Small intestine (tissue), 7 donors: ENCODE measurements at regions not wholly inside any gene's neighbourhood (a gene's known extent, or its start where the extent isn't known, plus 50 kb on each side); places are given as distances from the start of the nearest gene placed in this dataset.
A peak's percentile ranks its signal among the peaks of the same experiment; 100 is the strongest.

Source experiments
- DNase-seq, 2 donors: peaks; one replicate each; pipeline versions ENCODE4 v3.0.0 to v3.0.0-alpha.2; 2013
- FAIRE-seq: peaks from 2 replicates; lab custom pipeline; 2012; peaks lifted over from hg19 to GRCh38; lab: Jason Lieb, UNC
- H3K27ac ChIP-seq, 3 donors: one replicate each; pipeline ENCODE4 v1.5.1; 2013; ENCODE audit warnings: low read length in 2 of 3, mild to moderate bottlenecking in 2 of 3, control low read depth in 1 of 3, inconsistent platforms in 1 of 3, low read depth in 1 of 3, moderate library complexity in 1 of 3
- H3K27me3 ChIP-seq, 3 donors: one replicate each; pipeline ENCODE4 v1.6.1; 2013; ENCODE audit warnings: low read length in 3 of 3, inconsistent platforms in 1 of 3; ENCODE audit not compliant: control insufficient read depth in 3 of 3, insufficient read depth in 3 of 3
- H3K36me3 ChIP-seq, 3 donors: one replicate each; pipeline ENCODE4 v1.6.1; 2013; ENCODE audit warnings: low read length in 3 of 3, inconsistent platforms in 1 of 3, low read depth in 1 of 3, mild to moderate bottlenecking in 1 of 3, moderate library complexity in 1 of 3; ENCODE audit not compliant: control insufficient read depth in 3 of 3, insufficient read depth in 2 of 3
- H3K4me1 ChIP-seq, 3 donors: one replicate each; pipeline ENCODE4 v1.6.1; 2013; ENCODE audit warnings: low read length in 2 of 3, inconsistent platforms in 1 of 3, low read depth in 1 of 3, mild to moderate bottlenecking in 1 of 3, moderate library complexity in 1 of 3; ENCODE audit not compliant: control insufficient read depth in 3 of 3, insufficient read depth in 2 of 3
- H3K4me3 ChIP-seq, 3 donors: one replicate each; pipeline ENCODE4 v1.5.1; 2013; ENCODE audit warnings: low read length in 3 of 3, control low read depth in 1 of 3, inconsistent platforms in 1 of 3, low read depth in 1 of 3, mild to moderate bottlenecking in 1 of 3, moderate library complexity in 1 of 3
- H3K9me3 ChIP-seq, 2 donors: one replicate each; pipeline ENCODE4 v1.6.1; 2013; ENCODE audit warnings: low read depth in 1 of 2, low read length in 1 of 2; ENCODE audit not compliant: control insufficient read depth in 2 of 2, insufficient read depth in 1 of 2
- WGBS, 3 donors: extraction: QIAGEN DNeasy Blood & Tissue Kit; methylation state at CpG; one replicate each; pipeline ENCODE4 v1.1.7; 2013; 5-methylcytosine and 5-hydroxymethylcytosine counted together
- donor health status: healthy with polysubstance abuse.
- donor health status: control.
- donor health status: control.
- donor health status: Bipolar disorder and iron deficiency.
- donor health status: healthy.

DNA sequence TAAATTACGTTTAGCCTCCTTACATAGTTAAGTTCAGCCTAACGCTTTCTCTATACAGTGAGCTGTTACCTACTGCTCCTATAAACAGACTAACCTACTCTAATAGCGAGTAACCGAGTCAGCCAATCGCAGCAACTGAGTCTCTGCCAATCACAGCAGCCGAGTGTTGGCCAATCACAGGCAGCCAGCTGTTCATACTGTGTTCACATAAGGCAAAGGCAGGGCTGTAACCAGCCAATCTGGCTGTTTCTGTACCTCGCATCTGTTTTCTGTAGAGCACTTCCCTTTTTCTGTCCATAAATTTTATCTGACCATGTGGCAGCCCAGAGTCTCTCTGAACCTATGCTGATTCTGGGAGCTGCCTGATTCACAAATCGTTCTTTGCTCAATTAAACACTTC lies 263.9 kb upstream of the JARID2 start:
- no peak for FAIRE-seq

DNA sequence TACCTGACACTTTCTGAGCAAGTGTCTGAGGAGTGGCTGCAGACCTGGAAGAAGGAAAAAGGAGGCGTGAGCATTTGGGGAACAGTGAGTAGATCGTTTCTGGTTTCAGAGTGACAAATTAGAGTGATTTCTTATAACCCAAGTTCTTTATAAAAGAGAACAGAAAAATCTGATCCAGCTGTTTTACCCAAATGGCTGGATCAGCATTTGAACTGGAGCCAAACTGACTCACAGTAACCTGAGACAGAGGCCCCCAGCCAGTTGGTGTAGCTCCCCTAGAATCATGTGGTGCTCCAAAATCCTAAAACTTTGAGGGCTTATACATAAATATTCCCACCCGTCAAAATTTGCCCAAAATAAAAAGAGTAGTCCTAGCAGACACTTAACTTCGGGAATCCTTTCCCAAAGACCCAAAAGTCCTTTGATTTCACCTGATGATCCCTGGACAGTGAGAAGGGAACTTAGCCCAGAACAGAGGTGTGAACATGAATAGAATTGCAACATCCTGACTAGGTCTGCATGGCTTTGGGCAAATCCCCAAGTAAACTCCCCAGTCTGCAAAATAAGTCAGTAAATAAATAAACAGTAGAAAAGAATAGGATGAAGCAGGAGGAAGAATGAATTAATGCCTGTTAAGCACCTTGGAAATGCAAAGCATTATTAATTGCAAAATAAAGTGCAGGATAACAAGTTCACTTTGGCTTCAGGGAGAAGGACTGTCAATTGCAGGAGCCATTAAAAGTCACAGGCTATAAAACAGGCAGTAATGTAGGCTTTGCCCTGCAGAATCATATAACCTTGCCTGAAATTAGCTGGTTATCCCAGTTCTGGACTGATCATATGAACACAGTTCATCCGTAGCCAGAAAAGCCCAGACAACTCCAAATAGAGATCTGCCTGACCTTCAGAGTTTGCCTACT lies 262.0 kb upstream of the JARID2 start:
- Histone ChIP-seq H3K27me3 (peaks cover 0 to 2% (median 0%) of the 10 kb centered on the region in 3 donors), H3K4me1 (peaks cover 3 to 10% (median 4%) of the 10 kb centered on the region in 3 donors), H3K27ac (peak overlapping the region in 2 of 3 donors; percentile 37 to 73), H3K9me3 (no peaks in the 10 kb centered on the region), H3K36me3 (no peaks in the 10 kb centered on the region), H3K4me3 (no peak overlapping the region)
- no peak for DNase-seq
- FAIRE-seq: no peak
- WGBS, 3 donors: 46 to 59% (median 54%) methylated on average over 5 of the region's 5 CpGs

More for the DNA sequence above, 263.9 kb upstream of the JARID2 start:
- Histone ChIP-seq H3K27ac (no peak overlapping the region), H3K36me3 (no peaks in the 10 kb centered on the region), H3K4me1 (peaks cover 3 to 10% (median 4%) of the 10 kb centered on the region in 3 donors), H3K4me3 (no peak overlapping the region), H3K9me3 (no peaks in the 10 kb centered on the region), H3K27me3 (peaks cover 0 to 2% (median 0%) of the 10 kb centered on the region in 3 donors)
- 86 to 95% (median 89%) methylated on average over 8 of the region's 8 CpGs for WGBS, 3 donors
- DNase-seq: no peak

DNA sequence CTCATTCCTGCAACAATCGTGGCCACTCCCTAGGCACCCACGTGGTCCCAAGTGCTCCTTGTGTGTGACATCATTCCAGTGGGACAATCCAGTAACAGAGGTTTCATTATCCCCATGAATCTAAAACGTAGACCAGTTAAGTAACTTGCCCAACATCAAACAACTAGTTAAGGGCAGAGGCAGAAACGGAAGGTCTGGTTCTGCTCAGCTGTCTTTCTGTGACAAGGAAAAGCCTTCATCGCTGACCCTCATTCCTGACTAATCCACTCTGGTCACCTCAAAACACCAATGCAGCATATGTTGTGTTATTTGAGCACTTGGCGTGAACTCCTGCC lies 261.4 kb upstream of the JARID2 start:
- Histone ChIP-seq H3K36me3 (no peaks in the 10 kb centered on the region), H3K4me3 (no peak overlapping the region), H3K27ac (peak overlapping the region; percentile 37 to 73 (median 59)), H3K4me1 (peaks cover 3 to 10% (median 4%) of the 10 kb centered on the region in 3 donors), H3K27me3 (peaks cover 0 to 2% (median 0%) of the 10 kb centered on the region in 3 donors), H3K9me3 (no peaks in the 10 kb centered on the region)
- FAIRE-seq: no peak
- 23 to 34% (median 30%) methylated on average over 6 of the region's 6 CpGs for WGBS, 3 donors
- peak; percentile 90 to 93 for DNase-seq

DNA sequence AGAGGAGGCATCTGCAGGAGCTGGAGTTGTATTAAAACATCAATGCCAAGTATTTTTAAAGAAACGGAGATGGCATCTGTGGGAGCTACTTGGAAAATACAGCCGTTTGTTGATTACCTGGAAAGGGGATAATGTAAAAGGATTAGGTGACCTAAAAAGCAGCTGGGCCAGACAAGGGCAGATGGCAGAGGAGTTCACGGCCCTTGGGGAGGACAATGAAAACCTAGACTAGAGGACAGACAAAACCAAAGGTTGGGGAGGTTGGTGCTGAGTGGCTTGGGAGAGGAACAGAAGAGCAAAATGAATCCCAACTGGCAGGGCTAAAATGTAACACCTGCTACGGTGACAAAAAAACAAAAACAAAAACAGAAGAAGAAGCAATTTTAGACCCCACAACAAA lies 260.5 kb upstream of the JARID2 start:
- WGBS, 3 donors: 81% methylated on average over 4 of the region's 4 CpGs
- peaks cover 3 to 10% (median 4%) of the 10 kb centered on the region in 3 donors for H3K4me1 ChIP-seq
- peak overlapping the region in 1 of 3 donors; percentile 24 for H3K27ac ChIP-seq
- no peaks in the 10 kb centered on the region for H3K9me3 ChIP-seq
- DNase-seq: no peak
- peaks cover 0 to 2% (median 0%) of the 10 kb centered on the region in 3 donors for H3K27me3 ChIP-seq
- no peak for FAIRE-seq
- no peaks in the 10 kb centered on the region for H3K36me3 ChIP-seq
- no peak overlapping the region for H3K4me3 ChIP-seq

DNA sequence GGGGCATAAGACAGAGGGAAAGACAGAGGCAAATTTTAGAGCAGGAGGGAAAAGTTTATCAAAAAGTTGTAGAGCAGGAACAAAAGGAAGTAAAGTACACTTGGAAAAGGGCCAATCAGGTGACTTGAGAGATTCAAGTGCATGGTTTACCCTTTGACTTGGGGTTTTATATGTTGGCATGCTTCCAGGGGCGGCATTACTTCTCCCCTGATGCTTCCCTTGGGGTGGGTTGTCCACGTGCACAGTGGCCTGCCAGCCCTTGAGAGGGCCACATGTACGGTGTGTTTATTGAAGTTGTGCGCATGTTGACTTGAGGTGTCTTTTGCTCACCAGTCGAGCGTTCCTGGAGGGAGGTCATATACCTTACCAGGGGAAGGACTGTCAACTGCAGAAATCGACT lies 259.5 kb upstream of the JARID2 start:
- 29 to 65% (median 35%) methylated on average over 7 of the region's 7 CpGs for WGBS, 3 donors
- no peak for FAIRE-seq
- Histone ChIP-seq H3K27me3 (peaks cover 0 to 2% (median 0%) of the 10 kb centered on the region in 3 donors), H3K4me1 (peaks cover 3 to 10% (median 4%) of the 10 kb centered on the region in 3 donors), H3K4me3 (no peak overlapping the region), H3K27ac (peak overlapping the region in 2 of 3 donors; percentile 49 to 61), H3K9me3 (no peaks in the 10 kb centered on the region), H3K36me3 (no peaks in the 10 kb centered on the region)
- peak; percentile 70 to 95 for DNase-seq

DNA sequence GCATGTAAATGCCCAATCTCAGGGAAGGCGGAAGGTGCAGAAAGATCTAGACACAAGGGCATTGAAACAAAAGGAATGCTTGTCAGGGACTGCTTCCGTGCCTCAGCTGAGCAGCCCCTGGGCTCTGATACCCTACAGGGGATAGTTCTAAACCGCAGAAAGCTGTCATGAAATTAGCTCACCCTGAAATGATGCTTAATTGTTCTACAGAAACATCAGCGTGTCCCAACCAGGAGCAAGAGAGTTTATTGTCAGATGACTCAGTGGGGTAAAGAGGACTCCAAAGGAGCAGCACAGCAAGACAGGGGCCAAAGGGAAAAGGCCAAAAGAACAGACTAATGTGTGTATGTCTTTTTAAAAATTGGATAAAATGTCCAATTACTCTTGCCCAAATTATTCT lies 258.4 kb upstream of the JARID2 start:
- Histone ChIP-seq H3K4me3 (no peak overlapping the region), H3K9me3 (no peaks in the 10 kb centered on the region), H3K27ac (no peak overlapping the region), H3K4me1 (peaks cover 3 to 10% (median 4%) of the 10 kb centered on the region in 3 donors), H3K27me3 (peaks cover 0 to 2% (median 0%) of the 10 kb centered on the region in 3 donors), H3K36me3 (no peaks in the 10 kb centered on the region)
- FAIRE-seq (no peak), DNase-seq (peak in 1 of 2 donors; percentile 31)
- 82 to 88% (median 84%) methylated on average over 4 of the region's 4 CpGs for WGBS, 3 donors

DNA sequence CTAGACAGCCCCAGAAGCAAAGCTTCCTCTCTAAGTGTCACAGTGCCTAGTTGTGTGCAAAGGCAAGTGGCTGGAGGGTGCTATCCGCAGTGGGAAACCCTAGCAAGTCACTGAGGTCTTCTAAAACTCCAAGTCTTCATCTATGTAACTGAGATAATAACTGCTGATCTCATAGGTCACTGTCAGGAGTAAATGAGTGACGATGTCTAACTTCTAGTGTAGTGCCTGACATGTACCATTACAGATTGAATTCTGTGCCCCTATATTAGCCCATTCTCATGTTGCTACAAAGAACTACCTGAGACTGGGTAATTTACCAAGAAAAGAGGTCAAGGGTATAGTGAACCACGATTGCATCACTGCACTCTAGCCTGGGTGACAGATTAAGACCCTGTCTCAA lies 253.5 kb upstream of the JARID2 start:
- H3K27ac ChIP-seq: no peak overlapping the region
- H3K4me1 ChIP-seq: no peaks in the 10 kb centered on the region
- no peak overlapping the region for H3K4me3 ChIP-seq
- peaks cover 0 to 3% (median 0%) of the 10 kb centered on the region in 3 donors for H3K27me3 ChIP-seq
- FAIRE-seq (no peak), DNase-seq (no peak)
- WGBS, 3 donors: 74 to 86% (median 77%) methylated on average over 3 of the region's 3 CpGs
- H3K9me3 ChIP-seq: no peaks in the 10 kb centered on the region
- H3K36me3 ChIP-seq: no peaks in the 10 kb centered on the region

DNA sequence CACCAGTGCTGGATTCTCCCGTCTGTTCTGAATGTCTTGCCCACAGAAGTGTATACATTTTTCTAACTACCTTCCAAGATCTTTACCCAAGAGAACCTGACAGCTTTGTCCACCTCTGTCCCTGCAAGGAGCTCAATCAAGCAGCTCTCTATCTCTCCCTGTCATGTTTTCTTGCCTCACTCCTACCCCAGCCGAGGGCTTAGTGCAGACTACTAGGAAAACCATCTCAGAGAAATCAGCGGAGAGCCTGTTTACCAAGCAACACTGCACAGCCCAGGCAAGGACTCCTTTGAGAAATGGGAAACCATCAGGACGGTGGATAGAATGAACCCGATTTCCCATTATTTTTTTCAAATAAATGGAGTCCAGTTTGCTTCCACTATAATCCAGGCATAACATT lies 250.7 kb upstream of the JARID2 start:
- Histone ChIP-seq H3K27ac (no peak overlapping the region), H3K9me3 (no peaks in the 10 kb centered on the region), H3K36me3 (no peaks in the 10 kb centered on the region), H3K4me3 (no peak overlapping the region), H3K4me1 (no peaks in the 10 kb centered on the region), H3K27me3 (peaks cover 0 to 3% (median 0%) of the 10 kb centered on the region in 3 donors)
- FAIRE-seq: no peak
- WGBS, 3 donors: 78 to 84% (median 79%) methylated on average over 5 of the region's 5 CpGs
- no peak for DNase-seq
